Panc1 (cell line): ENCODE measurements at regions not wholly inside any gene's neighbourhood (a gene's known extent, or its start where the extent isn't known, plus 50 kb on each side); places are given as distances from the start of the nearest gene placed in this dataset.

ENCODE experiments used
- ATAC-seq: fragments of 200-7000 bp; cut with Tn5 transposase; 2 replicates; pipeline ENCODE4 v1.9.1; 2020; ENCODE audit warnings: mild to moderate bottlenecking, moderate library complexity
- BruUV-seq: library from RNA; stranded (reverse); fragments of 400-500 nt; replicated peaks from 2 replicates; lab custom pipeline; 2021; lab: Mats Ljungman, UMichigan
- CTCF ChIA-PET: fragments of 300-600 bp; sonication (Branson Sonifier 250); formaldehyde crosslinking; loops from one replicate; lab custom pipeline; 2022; ENCODE audit warnings: antibody characterized with exemption; lab: Charles Lee
- POLR2A ChIA-PET: fragments of 300-600 bp; sonication (Branson Sonifier 250); formaldehyde crosslinking; loops from one replicate; lab custom pipeline; 2022; ENCODE audit warnings: antibody characterized with exemption; lab: Charles Lee
- DNase-seq: peaks from one replicate; pipeline ENCODE4 v3.0.0-alpha.2; 2010; ENCODE audit warnings: low read depth, low spot score
- H3K27ac ChIP-seq: 2 replicates; pipeline ENCODE4 v1.5.1; 2011; ENCODE audit warnings: mild to moderate bottlenecking, low read length, inconsistent platforms
- H3K27me3 ChIP-seq: fragments of 200-500 bp; sonication (Bioruptor generic); 2 replicates; pipeline ENCODE4 v1.6.0; 2014; ENCODE audit warnings: low read length, inconsistent platforms; ENCODE audit not compliant: control insufficient read depth, insufficient read depth
- H3K36me3 ChIP-seq: fragments of 200-500 bp; sonication (Bioruptor generic); 2 replicates; pipeline ENCODE4 v1.5.1; 2014; ENCODE audit warnings: inconsistent platforms, mild to moderate bottlenecking, low read length, moderate library complexity; ENCODE audit not compliant: control insufficient read depth, insufficient read depth
- H3K4me1 ChIP-seq: 2 replicates; pipeline ENCODE4 v1.5.1; 2011; ENCODE audit warnings: inconsistent platforms, mild to moderate bottlenecking, low read length, moderate library complexity; ENCODE audit not compliant: control insufficient read depth, insufficient read depth
- H3K4me3 ChIP-seq, 2 experiments: 2 replicates each; pipeline ENCODE4 v1.5.1; 2011 to 2012; ENCODE audit warnings: low read depth in 2 of 2, low read length in 2 of 2, mild to moderate bottlenecking in 2 of 2, inconsistent platforms in 1 of 2, moderate library complexity in 1 of 2
- H3K9me3 ChIP-seq: fragments of 200-500 bp; sonication (Bioruptor generic); 2 replicates; pipeline ENCODE4 v1.5.1; 2014; ENCODE audit warnings: low read depth, mild to moderate bottlenecking, inconsistent platforms, low read length, moderate library complexity; ENCODE audit not compliant: control insufficient read depth, insufficient read depth
- CTCF ChIP-seq: fragments of 450-650 bp; IDR thresholded peaks from 2 replicates; pipeline ENCODE4 v1.5.1; 2017; ENCODE audit warnings: mild to moderate bottlenecking
- POLR2AphosphoS5 ChIP-seq: IDR thresholded peaks from 2 replicates; pipeline ENCODE4 v1.6.1; 2012; ENCODE audit warnings: mild to moderate bottlenecking, low read depth, low read length, moderate library complexity
- REST ChIP-seq, 2 experiments: IDR thresholded peaks; 2 replicates each; pipeline ENCODE4 v1.6.1; 2011 to 2012; ENCODE audit warnings: low read depth in 2 of 2, control low read depth in 1 of 2, low read length in 1 of 2, mild to moderate bottlenecking in 1 of 2, moderate library complexity in 1 of 2; ENCODE audit not compliant: insufficient read depth in 1 of 2
- SIN3A ChIP-seq: IDR thresholded peaks from 2 replicates; pipeline ENCODE4 v1.6.1; 2012; ENCODE audit warnings: low read depth, mild to moderate bottlenecking, low read length, moderate library complexity, borderline replicate concordance; ENCODE audit not compliant: insufficient read depth
- TCF7L2 ChIP-seq: IDR thresholded peaks from 2 replicates; pipeline ENCODE4 v1.6.1; 2011; ENCODE audit warnings: mild to moderate bottlenecking, low read depth, low read length, inconsistent platforms
- in situ Hi-C: cut with HindIII; loops from 2 replicates; pipeline ENCODE4 v1.10.0; 2016; ENCODE audit warnings: low sequenced_read_pairs, low pct_unique_long_range_greater_than_20kb
- intact Hi-C: fragments of 100-400 bp; cut with micrococcal nuclease; formaldehyde crosslinking; loops from one replicate; pipeline ENCODE4 v1.10.0; 2022; ENCODE audit not compliant: unreplicated experiment

- H3K9me3 ChIP-seq: no peaks in the 10 kb centered on the region
- no peaks in the 10 kb centered on the region for H3K36me3 ChIP-seq
- no peak overlapping the region for H3K4me3 ChIP-seq
- in situ Hi-C loops: no loop called here
- H3K27ac ChIP-seq: no peak overlapping the region
- no peak for DNase-seq
- H3K4me1 ChIP-seq: no peaks in the 10 kb centered on the region
- CTCF ChIA-PET: no interaction called here
- H3K27me3 ChIP-seq: no peaks in the 10 kb centered on the region
- TF ChIP-seq POLR2AphosphoS5 (no peak), REST (IDR thresholded peaks at IDR 0.05; ENCODE audit: insufficient read depth in 1 of 2, low read depth in 2 of 2, low read length in 1 of 2) (no peak), TCF7L2 (no peak), CTCF (no peak), SIN3A (no peak)
- ATAC-seq: no peak
- POLR2A ChIA-PET: no interaction called here
- intact Hi-C loops: no loop called here
- BruUV-seq: no TSS peak
Observed at GRCh38 chr20:55701467-55701866, 303.9 kb downstream of the CBLN4 start.

- H3K36me3 ChIP-seq: no peaks in the 10 kb centered on the region
- TF ChIP-seq REST (IDR thresholded peaks at IDR 0.05; ENCODE audit: insufficient read depth in 1 of 2, low read depth in 2 of 2, low read length in 1 of 2) (no peak), POLR2AphosphoS5 (no peak)
- ATAC-seq: no peak
- no peaks in the 10 kb centered on the region for H3K9me3 ChIP-seq
- POLR2A ChIA-PET: no interaction called here
- H3K27ac ChIP-seq: no peak overlapping the region
- CTCF ChIA-PET: no interaction called here
- no peaks in the 10 kb centered on the region for H3K4me1 ChIP-seq
- intact Hi-C loops (no loop called here), in situ Hi-C loops (no loop called here)
- no TSS peak for BruUV-seq
- no peak overlapping the region for H3K4me3 ChIP-seq
- DNase-seq: no peak
- H3K27me3 ChIP-seq: no peaks in the 10 kb centered on the region
Observed at GRCh38 chr20:55696520-55696919, 308.8 kb downstream of the CBLN4 start.
